Coronary artery (tissue), 2 donors: ENCODE measurements at regions not wholly inside any gene's neighbourhood (a gene's known extent, or its start where the extent isn't known, plus 50 kb on each side); places are given as distances from the start of the nearest gene placed in this dataset.

ENCODE experiments used
- DNase-seq: peaks from one replicate; pipeline ENCODE4 v3.0.0-alpha.2; 2017; ENCODE audit warnings: low spot score
- H3K27ac ChIP-seq, 2 donors: fragments of 200-600 bp; sonication (generic); one replicate each; pipeline ENCODE4 v1.5.1; 2016 to 2019
- H3K4me3 ChIP-seq: fragments of 200-600 bp; sonication (generic); 2 replicates; pipeline ENCODE4 v1.5.1; 2016; ENCODE audit warnings: mild to moderate bottlenecking, moderate library complexity
- CTCF ChIP-seq: fragments of 200-600 bp; sonication (generic); IDR thresholded peaks from one replicate; pipeline ENCODE4 v1.5.1; 2019; ENCODE audit warnings: antibody characterized with exemption

DNA sequence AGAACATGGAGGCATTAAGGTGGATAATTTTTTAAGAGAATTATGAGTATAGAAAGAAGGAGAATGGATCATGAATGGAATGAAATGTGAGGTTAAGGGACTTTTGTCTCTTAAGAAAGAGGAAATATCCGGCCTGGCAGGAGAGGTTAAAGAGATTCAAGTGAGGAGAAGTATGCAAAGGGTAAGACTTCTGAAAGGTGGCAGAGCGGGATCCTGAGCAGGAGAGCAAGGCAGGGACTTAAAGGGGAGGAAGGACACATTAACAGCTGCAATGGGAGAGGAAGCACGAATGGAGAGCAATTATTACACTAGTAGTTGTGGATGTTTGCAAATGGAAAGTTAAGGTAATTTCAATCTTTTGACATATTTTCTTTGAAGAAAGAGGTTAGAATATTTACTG is 171.0 kb downstream of the KITLG start:
- TF ChIP-seq CTCF, result no peak
- H3K27ac ChIP-seq, result no peak overlapping the region
- H3K4me3 ChIP-seq, result no peak overlapping the region
- DNase-seq, result no peak

DNA sequence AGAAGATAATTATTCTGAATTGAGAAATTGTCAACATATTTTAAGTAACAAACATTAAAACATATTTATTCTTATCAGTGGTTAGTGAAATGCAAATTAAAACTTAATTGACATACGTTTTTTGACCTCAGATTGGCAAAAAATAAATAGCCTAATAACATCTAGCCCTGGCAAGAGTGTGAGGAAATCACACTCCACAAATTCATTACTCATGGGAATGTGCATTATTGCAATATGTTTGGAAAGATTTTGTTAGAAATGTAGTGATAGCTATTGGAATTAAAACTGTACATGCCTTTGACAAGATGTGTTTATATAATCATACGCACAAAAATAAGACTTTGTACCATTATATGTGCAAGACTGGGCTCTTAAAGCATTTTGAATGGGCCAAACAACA is 168.6 kb downstream of the KITLG start:
- no peak overlapping the region for H3K4me3 ChIP-seq
- DNase-seq, result no peak
- H3K27ac ChIP-seq, result no peak overlapping the region
- TF ChIP-seq CTCF, result no peak

DNA sequence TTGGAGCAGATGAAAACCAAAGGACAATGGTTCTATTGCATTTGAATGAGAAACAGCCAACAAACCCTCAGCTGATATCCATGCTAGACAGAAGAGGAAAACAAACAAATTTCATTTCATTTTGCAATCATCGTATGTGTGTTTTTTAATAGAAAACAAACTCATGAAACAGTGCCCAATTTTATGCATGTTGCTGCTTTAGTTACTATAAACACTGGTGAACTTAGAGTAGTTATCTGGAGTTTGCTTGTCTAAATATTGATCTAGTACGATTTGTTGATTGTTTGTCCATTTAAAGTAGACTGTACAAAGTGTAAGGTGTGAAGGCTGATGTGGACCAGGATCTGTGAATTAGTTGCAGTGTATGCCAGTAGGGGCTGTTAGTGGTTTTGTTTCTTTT is 166.6 kb downstream of the KITLG start:
- TF ChIP-seq CTCF, result no peak
- Histone ChIP-seq H3K4me3 (no peak overlapping the region), H3K27ac (no peak overlapping the region)
- DNase-seq, result no peak

DNA sequence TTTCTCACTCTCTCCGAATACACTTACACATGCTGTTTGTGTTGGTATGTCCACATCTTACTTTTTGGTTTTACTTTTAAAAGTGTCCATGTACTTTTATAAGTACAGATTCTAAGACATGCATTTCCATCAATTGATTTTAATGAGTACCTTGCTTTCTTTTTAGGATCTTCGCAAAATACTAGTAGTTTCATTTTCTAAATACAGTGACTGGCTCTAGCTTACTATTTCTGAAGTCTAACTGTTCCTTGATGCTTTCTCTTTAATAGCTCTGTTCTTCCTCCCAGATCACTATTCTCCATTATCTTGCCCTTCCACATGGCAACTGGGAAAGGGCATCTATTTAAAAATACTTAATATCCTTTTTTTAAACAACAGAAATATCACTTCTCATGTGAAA is 164.1 kb downstream of the KITLG start:
- Histone ChIP-seq H3K4me3 (peak overlapping the region; percentile 42), H3K27ac (no peak overlapping the region)
- DNase-seq, result no peak
- TF ChIP-seq CTCF, result no peak

- H3K27ac ChIP-seq, result no peak overlapping the region
- DNase-seq, result no peak
- no peak overlapping the region for H3K4me3 ChIP-seq
- TF ChIP-seq CTCF, result no peak
Measured at GRCh38 chr12:88416786-88417185, 163.5 kb downstream of the KITLG start.

DNA sequence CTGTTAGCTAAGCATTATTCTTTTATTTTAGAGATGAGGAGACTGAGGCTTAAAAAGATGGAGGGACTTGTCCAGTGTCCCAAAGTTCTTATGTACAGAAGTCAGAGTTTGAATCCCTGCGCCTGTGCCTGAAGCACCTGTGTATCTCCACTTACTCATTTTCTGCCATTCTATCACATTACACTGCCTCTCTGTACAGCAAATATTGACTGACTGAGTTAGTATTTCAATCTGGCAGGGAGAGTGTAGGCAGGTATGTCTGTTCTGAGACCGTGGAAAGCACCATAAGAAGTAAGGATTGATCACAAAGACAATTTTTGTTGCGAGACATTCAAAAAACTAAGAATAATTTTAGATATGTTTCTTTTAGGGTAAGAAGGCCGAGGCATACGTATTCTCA is 162.7 kb downstream of the KITLG start:
- H3K27ac ChIP-seq, result no peak overlapping the region
- DNase-seq, result no peak
- no peak for TF ChIP-seq CTCF
- no peak overlapping the region for H3K4me3 ChIP-seq

DNA sequence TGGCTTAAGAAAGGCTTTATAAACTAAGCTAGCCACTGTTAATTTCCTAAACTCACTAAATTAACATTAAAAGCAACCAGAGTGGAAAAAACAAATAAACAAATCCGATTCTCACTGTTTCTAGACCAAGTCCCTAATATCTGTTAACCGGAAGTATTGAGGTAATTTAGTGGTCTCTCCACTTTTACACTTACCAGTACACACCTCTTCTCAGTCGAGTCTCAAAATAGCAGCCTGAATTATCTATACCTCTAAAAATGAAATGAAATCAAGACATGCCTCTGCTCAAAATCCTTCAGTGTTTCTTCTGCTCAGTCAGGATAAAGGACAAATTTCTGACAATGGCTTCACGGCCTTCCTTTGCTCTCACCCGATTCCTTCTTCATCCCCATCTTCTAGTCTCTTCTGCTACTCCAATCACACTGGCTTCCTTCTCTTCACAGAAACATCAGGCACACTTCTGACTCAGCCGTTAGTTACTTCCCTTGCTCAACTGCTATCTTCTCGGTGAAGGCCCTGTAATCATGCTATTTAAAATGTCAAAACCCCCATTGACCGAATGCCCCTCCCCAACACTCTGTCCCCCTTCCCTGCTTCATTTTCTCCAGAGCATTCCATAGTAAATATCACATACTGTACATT is 161.3 kb downstream of the KITLG start:
- TF ChIP-seq CTCF, result no peak
- H3K4me3 ChIP-seq, result no peak overlapping the region

More for the DNA sequence above, 161.3 kb downstream of the KITLG start:
- H3K27ac ChIP-seq, result no peak overlapping the region
- DNase-seq, result no peak
